ENCODE measurements at regions not wholly inside any gene's neighbourhood (a gene's known extent, or its start where the extent isn't known, plus 50 kb on each side); places are given as distances from the start of the nearest gene placed in this dataset.

GRCh38 chr2:105563000-105563719, 164.3 kb upstream of the FHL2 start:
- H3K4me1 ChIP-seq (ENCODE audit: control insufficient read depth in 3 of 3, insufficient read depth in 3 of 3, low read length in 3 of 3), result no peaks in the 10 kb centered on the region
- H3K27me3 ChIP-seq (ENCODE audit: control insufficient read depth in 3 of 3, insufficient read depth in 3 of 3, low read length in 3 of 3), result peaks cover 3 to 5% (median 5%) of the 10 kb centered on the region in 3 donors
- H3K27ac ChIP-seq (ENCODE audit: low read depth, low read length), result no peak overlapping the region
- no peaks in the 10 kb centered on the region for H3K36me3 ChIP-seq (ENCODE audit: control insufficient read depth in 3 of 3, insufficient read depth in 3 of 3, low read length in 3 of 3)
- H3K9me3 ChIP-seq (ENCODE audit: control insufficient read depth in 3 of 3, low read length in 3 of 3), result no peaks in the 10 kb centered on the region
- no peak overlapping the region for H3K4me3 ChIP-seq (ENCODE audit: low read length in 3 of 3)
- no peak overlapping the region for H3K9ac ChIP-seq (ENCODE audit: low read depth in 1 of 3, low read length in 3 of 3)

GRCh38 chr2:105561401-105561800, 162.6 kb upstream of the FHL2 start:
- Histone ChIP-seq H3K36me3 (ENCODE audit: control insufficient read depth in 3 of 3, insufficient read depth in 3 of 3, low read length in 3 of 3) (no peaks in the 10 kb centered on the region), H3K27me3 (ENCODE audit: control insufficient read depth in 3 of 3, insufficient read depth in 3 of 3, low read length in 3 of 3) (peaks cover 3 to 8% (median 5%) of the 10 kb centered on the region in 3 donors), H3K9me3 (ENCODE audit: control insufficient read depth in 3 of 3, low read length in 3 of 3) (no peaks in the 10 kb centered on the region), H3K27ac (ENCODE audit: low read depth, low read length) (no peak overlapping the region), H3K4me1 (ENCODE audit: control insufficient read depth in 3 of 3, insufficient read depth in 3 of 3, low read length in 3 of 3) (peaks cover 0 to 5% (median 0%) of the 10 kb centered on the region in 3 donors), H3K4me3 (ENCODE audit: low read length in 3 of 3) (no peak overlapping the region), H3K9ac (ENCODE audit: low read depth in 1 of 3, low read length in 3 of 3) (no peak overlapping the region)

GRCh38 chr2:105560157-105560556, 161.3 kb upstream of the FHL2 start:
- H3K27ac ChIP-seq (ENCODE audit: low read depth, low read length), result no peak overlapping the region
- no peak overlapping the region for H3K9ac ChIP-seq (ENCODE audit: low read depth in 1 of 3, low read length in 3 of 3)
- H3K36me3 ChIP-seq (ENCODE audit: control insufficient read depth in 3 of 3, insufficient read depth in 3 of 3, low read length in 3 of 3), result no peaks in the 10 kb centered on the region
- no peaks in the 10 kb centered on the region for H3K9me3 ChIP-seq (ENCODE audit: control insufficient read depth in 3 of 3, low read length in 3 of 3)
- peaks cover 0 to 5% (median 0%) of the 10 kb centered on the region in 3 donors for H3K4me1 ChIP-seq (ENCODE audit: control insufficient read depth in 3 of 3, insufficient read depth in 3 of 3, low read length in 3 of 3)
- peaks cover 3 to 8% (median 5%) of the 10 kb centered on the region in 3 donors for H3K27me3 ChIP-seq (ENCODE audit: control insufficient read depth in 3 of 3, insufficient read depth in 3 of 3, low read length in 3 of 3)
- no peak overlapping the region for H3K4me3 ChIP-seq (ENCODE audit: low read length in 3 of 3)

- H3K4me1 ChIP-seq (ENCODE audit: control insufficient read depth in 3 of 3, insufficient read depth in 3 of 3, low read length in 3 of 3), result peaks cover 0 to 5% (median 0%) of the 10 kb centered on the region in 3 donors
- no peaks in the 10 kb centered on the region for H3K36me3 ChIP-seq (ENCODE audit: control insufficient read depth in 3 of 3, insufficient read depth in 3 of 3, low read length in 3 of 3)
- H3K9me3 ChIP-seq (ENCODE audit: control insufficient read depth in 3 of 3, low read length in 3 of 3), result no peaks in the 10 kb centered on the region
- no peak overlapping the region for H3K4me3 ChIP-seq (ENCODE audit: low read length in 3 of 3)
- H3K27ac ChIP-seq (ENCODE audit: low read depth, low read length), result peak overlapping the region; percentile 12
- H3K27me3 ChIP-seq (ENCODE audit: control insufficient read depth in 3 of 3, insufficient read depth in 3 of 3, low read length in 3 of 3), result peaks cover 3 to 8% (median 5%) of the 10 kb centered on the region in 3 donors
- H3K9ac ChIP-seq (ENCODE audit: low read depth in 1 of 3, low read length in 3 of 3), result no peak overlapping the region
These were observed 158.4 kb upstream of the FHL2 start for GRCh38 chr2:105557021-105557920.

- Histone ChIP-seq H3K36me3 (ENCODE audit: control insufficient read depth in 3 of 3, insufficient read depth in 3 of 3, low read length in 3 of 3) (no peaks in the 10 kb centered on the region), H3K27me3 (ENCODE audit: control insufficient read depth in 3 of 3, insufficient read depth in 3 of 3, low read length in 3 of 3) (peaks cover 3 to 8% (median 5%) of the 10 kb centered on the region in 3 donors), H3K9ac (ENCODE audit: low read depth in 1 of 3, low read length in 3 of 3) (no peak overlapping the region), H3K4me3 (ENCODE audit: low read length in 3 of 3) (no peak overlapping the region), H3K4me1 (ENCODE audit: control insufficient read depth in 3 of 3, insufficient read depth in 3 of 3, low read length in 3 of 3) (peaks cover 0 to 5% (median 0%) of the 10 kb centered on the region in 3 donors), H3K27ac (ENCODE audit: low read depth, low read length) (peak overlapping the region; percentile 12), H3K9me3 (ENCODE audit: control insufficient read depth in 3 of 3, low read length in 3 of 3) (no peaks in the 10 kb centered on the region)
These were observed 157.5 kb upstream of the FHL2 start for GRCh38 chr2:105556366-105556765.

GRCh38 chr2:105554235-105554634, 155.4 kb upstream of the FHL2 start:
- Histone ChIP-seq H3K27ac (ENCODE audit: low read depth, low read length) (no peak overlapping the region), H3K4me3 (ENCODE audit: low read length in 3 of 3) (no peak overlapping the region), H3K27me3 (ENCODE audit: control insufficient read depth in 3 of 3, insufficient read depth in 3 of 3, low read length in 3 of 3) (peaks cover 0 to 8% (median 3%) of the 10 kb centered on the region in 3 donors), H3K4me1 (ENCODE audit: control insufficient read depth in 3 of 3, insufficient read depth in 3 of 3, low read length in 3 of 3) (peaks cover 0 to 5% (median 0%) of the 10 kb centered on the region in 3 donors), H3K9ac (ENCODE audit: low read depth in 1 of 3, low read length in 3 of 3) (no peak overlapping the region), H3K36me3 (ENCODE audit: control insufficient read depth in 3 of 3, insufficient read depth in 3 of 3, low read length in 3 of 3) (no peaks in the 10 kb centered on the region), H3K9me3 (ENCODE audit: control insufficient read depth in 3 of 3, low read length in 3 of 3) (no peaks in the 10 kb centered on the region)

- Histone ChIP-seq H3K27me3 (ENCODE audit: control insufficient read depth in 3 of 3, insufficient read depth in 3 of 3, low read length in 3 of 3) (peaks cover 0 to 8% (median 0%) of the 10 kb centered on the region in 3 donors), H3K4me1 (ENCODE audit: control insufficient read depth in 3 of 3, insufficient read depth in 3 of 3, low read length in 3 of 3) (peaks cover 0 to 5% (median 0%) of the 10 kb centered on the region in 3 donors)
These were observed 154.8 kb upstream of the FHL2 start for GRCh38 chr2:105553538-105554196.

GRCh38 chr2:105546628-105546974, 147.8 kb upstream of the FHL2 start:
- Histone ChIP-seq H3K9me3 (ENCODE audit: control insufficient read depth in 3 of 3, low read length in 3 of 3) (no peaks in the 10 kb centered on the region), H3K4me3 (ENCODE audit: low read length in 3 of 3) (no peak overlapping the region), H3K9ac (ENCODE audit: low read depth in 1 of 3, low read length in 3 of 3) (no peak overlapping the region), H3K4me1 (ENCODE audit: control insufficient read depth in 3 of 3, insufficient read depth in 3 of 3, low read length in 3 of 3) (no peaks in the 10 kb centered on the region), H3K27ac (ENCODE audit: low read depth, low read length) (no peak overlapping the region), H3K36me3 (ENCODE audit: control insufficient read depth in 3 of 3, insufficient read depth in 3 of 3, low read length in 3 of 3) (no peaks in the 10 kb centered on the region), H3K27me3 (ENCODE audit: control insufficient read depth in 3 of 3, insufficient read depth in 3 of 3, low read length in 3 of 3) (peaks cover 0 to 6% (median 5%) of the 10 kb centered on the region in 3 donors)

More at GRCh38 chr2:105553538-105554196, 154.8 kb upstream of the FHL2 start:
- H3K27ac ChIP-seq (ENCODE audit: low read depth, low read length), result no peak overlapping the region
- no peak overlapping the region for H3K9ac ChIP-seq (ENCODE audit: low read depth in 1 of 3, low read length in 3 of 3)
- no peaks in the 10 kb centered on the region for H3K9me3 ChIP-seq (ENCODE audit: control insufficient read depth in 3 of 3, low read length in 3 of 3)
- H3K36me3 ChIP-seq (ENCODE audit: control insufficient read depth in 3 of 3, insufficient read depth in 3 of 3, low read length in 3 of 3), result no peaks in the 10 kb centered on the region
- no peak overlapping the region for H3K4me3 ChIP-seq (ENCODE audit: low read length in 3 of 3)

- Histone ChIP-seq H3K4me1 (ENCODE audit: control insufficient read depth in 3 of 3, insufficient read depth in 3 of 3, low read length in 3 of 3) (no peaks in the 10 kb centered on the region), H3K27ac (ENCODE audit: low read depth, low read length) (no peak overlapping the region), H3K9me3 (ENCODE audit: control insufficient read depth in 3 of 3, low read length in 3 of 3) (no peaks in the 10 kb centered on the region), H3K9ac (ENCODE audit: low read depth in 1 of 3, low read length in 3 of 3) (no peak overlapping the region), H3K4me3 (ENCODE audit: low read length in 3 of 3) (no peak overlapping the region), H3K27me3 (ENCODE audit: control insufficient read depth in 3 of 3, insufficient read depth in 3 of 3, low read length in 3 of 3) (peaks cover 0 to 6% (median 5%) of the 10 kb centered on the region in 3 donors), H3K36me3 (ENCODE audit: control insufficient read depth in 3 of 3, insufficient read depth in 3 of 3, low read length in 3 of 3) (no peaks in the 10 kb centered on the region)
These were observed 147.1 kb upstream of the FHL2 start for GRCh38 chr2:105545730-105546627.
